ENCODE measurements at regions not wholly inside any gene's neighbourhood (a gene's known extent, or its start where the extent isn't known, plus 50 kb on each side); places are given as distances from the start of the nearest gene placed in this dataset.

DNA sequence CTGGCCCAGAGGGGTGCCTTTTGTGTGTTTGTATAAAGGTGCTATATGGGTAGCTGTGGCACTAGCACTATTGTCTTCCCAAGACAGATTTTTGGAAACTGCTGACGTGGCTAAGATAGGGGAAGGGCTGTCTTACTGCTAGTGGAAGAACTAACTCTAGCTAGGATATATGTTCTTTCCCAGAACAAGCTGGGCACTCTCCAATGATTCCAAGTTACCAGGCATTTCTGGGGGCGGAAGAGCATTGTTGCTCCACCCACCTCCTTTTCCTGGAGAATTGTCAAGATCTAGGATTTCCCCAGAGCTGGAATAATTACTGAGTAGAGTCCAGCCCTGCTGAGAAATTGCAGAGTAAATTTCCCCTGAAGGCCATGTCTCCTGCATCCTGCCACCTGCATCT lies 408.3 kb downstream of the KLF5 start:
- no TSS peak for BruUV-seq (replicated peaks)
- no peaks in the 10 kb centered on the region for H3K9me3 ChIP-seq (ENCODE audit: control insufficient read depth, insufficient read depth, low read depth, low read length)
- no peak overlapping the region for H3K27ac ChIP-seq (ENCODE audit: low read length)
- intact Hi-C loops (cut with micrococcal nuclease; ENCODE audit: unreplicated experiment) (no loop called here), in situ Hi-C loops (cut with HindIII; ENCODE audit: low pct_unique_long_range_greater_than_20kb, low sequenced_read_pairs) (no loop called here)
- CTCF ChIA-PET: no interaction called here
- TF ChIP-seq, protein P1, sequence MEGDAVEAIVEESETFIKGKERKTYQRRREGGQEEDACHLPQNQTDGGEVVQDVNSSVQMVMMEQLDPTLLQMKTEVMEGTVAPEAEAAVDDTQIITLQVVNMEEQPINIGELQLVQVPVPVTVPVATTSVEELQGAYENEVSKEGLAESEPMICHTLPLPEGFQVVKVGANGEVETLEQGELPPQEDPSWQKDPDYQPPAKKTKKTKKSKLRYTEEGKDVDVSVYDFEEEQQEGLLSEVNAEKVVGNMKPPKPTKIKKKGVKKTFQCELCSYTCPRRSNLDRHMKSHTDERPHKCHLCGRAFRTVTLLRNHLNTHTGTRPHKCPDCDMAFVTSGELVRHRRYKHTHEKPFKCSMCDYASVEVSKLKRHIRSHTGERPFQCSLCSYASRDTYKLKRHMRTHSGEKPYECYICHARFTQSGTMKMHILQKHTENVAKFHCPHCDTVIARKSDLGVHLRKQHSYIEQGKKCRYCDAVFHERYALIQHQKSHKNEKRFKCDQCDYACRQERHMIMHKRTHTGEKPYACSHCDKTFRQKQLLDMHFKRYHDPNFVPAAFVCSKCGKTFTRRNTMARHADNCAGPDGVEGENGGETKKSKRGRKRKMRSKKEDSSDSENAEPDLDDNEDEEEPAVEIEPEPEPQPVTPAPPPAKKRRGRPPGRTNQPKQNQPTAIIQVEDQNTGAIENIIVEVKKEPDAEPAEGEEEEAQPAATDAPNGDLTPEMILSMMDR (IDR thresholded peaks at IDR 0.05): no peak
- TF ChIP-seq POLR2AphosphoS5 (IDR thresholded peaks at IDR 0.05; ENCODE audit: low read depth, low read length) (no peak), SIN3A (IDR thresholded peaks at IDR 0.05; ENCODE audit: borderline replicate concordance, insufficient read depth, low read depth, low read length) (no peak), TCF7L2 (IDR thresholded peaks at IDR 0.05; ENCODE audit: low read depth, low read length) (no peak)
- TF ChIP-seq, protein P2, sequence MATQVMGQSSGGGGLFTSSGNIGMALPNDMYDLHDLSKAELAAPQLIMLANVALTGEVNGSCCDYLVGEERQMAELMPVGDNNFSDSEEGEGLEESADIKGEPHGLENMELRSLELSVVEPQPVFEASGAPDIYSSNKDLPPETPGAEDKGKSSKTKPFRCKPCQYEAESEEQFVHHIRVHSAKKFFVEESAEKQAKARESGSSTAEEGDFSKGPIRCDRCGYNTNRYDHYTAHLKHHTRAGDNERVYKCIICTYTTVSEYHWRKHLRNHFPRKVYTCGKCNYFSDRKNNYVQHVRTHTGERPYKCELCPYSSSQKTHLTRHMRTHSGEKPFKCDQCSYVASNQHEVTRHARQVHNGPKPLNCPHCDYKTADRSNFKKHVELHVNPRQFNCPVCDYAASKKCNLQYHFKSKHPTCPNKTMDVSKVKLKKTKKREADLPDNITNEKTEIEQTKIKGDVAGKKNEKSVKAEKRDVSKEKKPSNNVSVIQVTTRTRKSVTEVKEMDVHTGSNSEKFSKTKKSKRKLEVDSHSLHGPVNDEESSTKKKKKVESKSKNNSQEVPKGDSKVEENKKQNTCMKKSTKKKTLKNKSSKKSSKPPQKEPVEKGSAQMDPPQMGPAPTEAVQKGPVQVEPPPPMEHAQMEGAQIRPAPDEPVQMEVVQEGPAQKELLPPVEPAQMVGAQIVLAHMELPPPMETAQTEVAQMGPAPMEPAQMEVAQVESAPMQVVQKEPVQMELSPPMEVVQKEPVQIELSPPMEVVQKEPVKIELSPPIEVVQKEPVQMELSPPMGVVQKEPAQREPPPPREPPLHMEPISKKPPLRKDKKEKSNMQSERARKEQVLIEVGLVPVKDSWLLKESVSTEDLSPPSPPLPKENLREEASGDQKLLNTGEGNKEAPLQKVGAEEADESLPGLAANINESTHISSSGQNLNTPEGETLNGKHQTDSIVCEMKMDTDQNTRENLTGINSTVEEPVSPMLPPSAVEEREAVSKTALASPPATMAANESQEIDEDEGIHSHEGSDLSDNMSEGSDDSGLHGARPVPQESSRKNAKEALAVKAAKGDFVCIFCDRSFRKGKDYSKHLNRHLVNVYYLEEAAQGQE (IDR thresholded peaks at IDR 0.05; ENCODE audit: insufficient read depth in 1 of 2, low read depth in 2 of 2, low read length in 1 of 2): no peak
- H3K36me3 ChIP-seq (ENCODE audit: control insufficient read depth, insufficient read depth, low read length): no peaks in the 10 kb centered on the region
- no peaks in the 10 kb centered on the region for H3K27me3 ChIP-seq (ENCODE audit: control insufficient read depth, insufficient read depth, low read length)
- no peak overlapping the region for H3K4me3 ChIP-seq (ENCODE audit: low read depth in 2 of 2, low read length in 2 of 2)
- DNase-seq (ENCODE audit: low read depth, low spot score) (no peak), ATAC-seq (no peak)
- POLR2A ChIA-PET: no interaction called here
- no peaks in the 10 kb centered on the region for H3K4me1 ChIP-seq (ENCODE audit: control insufficient read depth, insufficient read depth, low read length)

DNA sequence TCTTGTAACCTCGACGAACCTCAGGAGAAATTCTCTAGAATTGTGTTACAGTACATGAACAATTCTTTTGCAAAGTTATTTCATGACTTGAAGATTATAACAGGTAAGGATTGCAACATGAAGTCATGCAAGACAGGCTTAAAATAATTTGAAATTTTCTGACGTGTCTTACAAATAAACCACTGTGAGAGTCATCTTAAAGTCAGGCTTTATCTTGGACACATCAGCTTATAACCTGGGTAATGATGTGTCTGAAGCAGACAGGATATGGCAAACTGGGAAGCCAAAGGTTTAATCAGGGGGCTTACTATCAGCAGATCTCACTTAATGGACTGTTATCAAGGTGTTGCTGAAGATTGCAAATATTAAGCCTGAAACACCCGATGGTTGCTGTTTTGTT lies 407.8 kb downstream of the KLF5 start:
- Histone ChIP-seq H3K4me1 (ENCODE audit: control insufficient read depth, insufficient read depth, low read length) (no peaks in the 10 kb centered on the region), H3K27ac (ENCODE audit: low read length) (no peak overlapping the region), H3K27me3 (ENCODE audit: control insufficient read depth, insufficient read depth, low read length) (no peaks in the 10 kb centered on the region), H3K9me3 (ENCODE audit: control insufficient read depth, insufficient read depth, low read depth, low read length) (no peaks in the 10 kb centered on the region), H3K36me3 (ENCODE audit: control insufficient read depth, insufficient read depth, low read length) (no peaks in the 10 kb centered on the region), H3K4me3 (ENCODE audit: low read depth in 2 of 2, low read length in 2 of 2) (no peak overlapping the region)
- CTCF ChIA-PET: no interaction called here
- POLR2A ChIA-PET: no interaction called here
- DNase-seq (ENCODE audit: low read depth, low spot score): no peak
- TF ChIP-seq, protein P1 (IDR thresholded peaks at IDR 0.05): no peak
- TF ChIP-seq, protein P2 (IDR thresholded peaks at IDR 0.05; ENCODE audit: insufficient read depth in 1 of 2, low read depth in 2 of 2, low read length in 1 of 2): no peak
- TF ChIP-seq POLR2AphosphoS5 (IDR thresholded peaks at IDR 0.05; ENCODE audit: low read depth, low read length) (no peak), SIN3A (IDR thresholded peaks at IDR 0.05; ENCODE audit: borderline replicate concordance, insufficient read depth, low read depth, low read length) (no peak), TCF7L2 (IDR thresholded peaks at IDR 0.05; ENCODE audit: low read depth, low read length) (no peak)
- BruUV-seq (replicated peaks): no TSS peak
- intact Hi-C loops (cut with micrococcal nuclease; ENCODE audit: unreplicated experiment) (no loop called here), in situ Hi-C loops (cut with HindIII; ENCODE audit: low pct_unique_long_range_greater_than_20kb, low sequenced_read_pairs) (no loop called here)
- ATAC-seq: no peak
